OCI-LY3 (cell line): ENCODE measurements at regions not wholly inside any gene's neighbourhood (a gene's known extent, or its start where the extent isn't known, plus 50 kb on each side); places are given as distances from the start of the nearest gene placed in this dataset.

Experiments
- H2AFZ ChIP-seq: fragments of 200-600, 300-600 bp; shearing (Covaris generic); 2 replicates; pipeline ENCODE4 v1.6.0; 2014; ENCODE audit warnings: antibody characterized with exemption, low read depth, low read length
- H3K27ac ChIP-seq: fragments of 200-600, 300-600 bp; sonication (generic); 2 replicates; pipeline ENCODE4 v1.5.1; 2014; ENCODE audit warnings: mild to moderate bottlenecking, low read length, moderate library complexity, mixed read lengths
- H3K27me3 ChIP-seq: fragments of 200-600, 300-600 bp; sonication (generic); 2 replicates; pipeline ENCODE4 v1.6.1; 2014; ENCODE audit warnings: low read depth, low read length, mixed read lengths
- H3K36me3 ChIP-seq: fragments of 200-600, 300-600 bp; sonication (generic); replicated peaks from 2 replicates; pipeline ENCODE3; 2014; ENCODE audit warnings: low read depth, low read length, mixed read lengths
- H3K4me1 ChIP-seq: fragments of 300-600, 200-600 bp; sonication (generic); 2 replicates; pipeline ENCODE4 v1.6.1; 2014; ENCODE audit warnings: low read length, mixed read lengths
- H3K4me2 ChIP-seq: fragments of 200-600, 300-600 bp; sonication (generic); 2 replicates; pipeline ENCODE4 v1.6.1; 2014; ENCODE audit warnings: low read length, mixed read lengths
- H3K4me3 ChIP-seq: fragments of 300-600, 200-600 bp; sonication (generic); 2 replicates; pipeline ENCODE4 v1.5.1; 2014; ENCODE audit warnings: antibody characterized with exemption, mild to moderate bottlenecking, low read length, moderate library complexity
- H3K79me2 ChIP-seq: fragments of 300-600, 200-600 bp; shearing (Covaris generic); 2 replicates; pipeline ENCODE4 v1.6.1; 2014; ENCODE audit warnings: mild to moderate bottlenecking, low read length, mixed read lengths
- H3K9ac ChIP-seq: fragments of 300-600, 200-600 bp; shearing (Covaris generic); 2 replicates; pipeline ENCODE4 v1.6.0; 2014; ENCODE audit warnings: mild to moderate bottlenecking, low read length, moderate library complexity
- H3K9me3 ChIP-seq: fragments of 200-600, 300-600 bp; shearing (Covaris generic); 2 replicates; pipeline ENCODE4 v1.6.1; 2014; ENCODE audit warnings: low read length, mixed read lengths; ENCODE audit not compliant: insufficient read depth
- H4K20me1 ChIP-seq: fragments of 200-600, 300-600 bp; sonication (generic); 2 replicates; pipeline ENCODE4 v1.6.1; 2016; ENCODE audit warnings: low read length, mixed read lengths; ENCODE audit not compliant: insufficient read depth
- EZH2phosphoT487 ChIP-seq: fragments of 200-600 bp; shearing (Covaris generic); IDR thresholded peaks from 2 replicates; pipeline ENCODE4 v1.6.1; 2018; ENCODE audit warnings: antibody characterized with exemption, mixed run types, low read depth
- TF ChIP-seq, protein P1 (sequence below): fragments of 200-600, 300-600 bp; sonication (generic); IDR thresholded peaks from 2 replicates; pipeline ENCODE4 v1.5.1; 2014; ENCODE audit warnings: antibody characterized with exemption, low read length, low read depth

GRCh38 chr10:29732918-29733317 lies 98.1 kb upstream of the SVIL start:
- Histone ChIP-seq H3K4me3 (no peak overlapping the region), H3K9me3 (no peaks in the 10 kb centered on the region), H3K27me3 (no peaks in the 10 kb centered on the region), H3K27ac (no peak overlapping the region), H3K36me3 (no peaks in the 10 kb centered on the region), H3K9ac (no peak overlapping the region), H2AFZ (no peak overlapping the region), H4K20me1 (no peaks in the 10 kb centered on the region), H3K79me2 (0 out of 2 replicates have a peak, but pooled peaks cover 6% of the 10 kb centered on the region), H3K4me2 (no peak overlapping the region), H3K4me1 (peaks cover 8% of the 10 kb centered on the region; the same call in 1 of the 2 replicates)
- TF ChIP-seq, protein P1, sequence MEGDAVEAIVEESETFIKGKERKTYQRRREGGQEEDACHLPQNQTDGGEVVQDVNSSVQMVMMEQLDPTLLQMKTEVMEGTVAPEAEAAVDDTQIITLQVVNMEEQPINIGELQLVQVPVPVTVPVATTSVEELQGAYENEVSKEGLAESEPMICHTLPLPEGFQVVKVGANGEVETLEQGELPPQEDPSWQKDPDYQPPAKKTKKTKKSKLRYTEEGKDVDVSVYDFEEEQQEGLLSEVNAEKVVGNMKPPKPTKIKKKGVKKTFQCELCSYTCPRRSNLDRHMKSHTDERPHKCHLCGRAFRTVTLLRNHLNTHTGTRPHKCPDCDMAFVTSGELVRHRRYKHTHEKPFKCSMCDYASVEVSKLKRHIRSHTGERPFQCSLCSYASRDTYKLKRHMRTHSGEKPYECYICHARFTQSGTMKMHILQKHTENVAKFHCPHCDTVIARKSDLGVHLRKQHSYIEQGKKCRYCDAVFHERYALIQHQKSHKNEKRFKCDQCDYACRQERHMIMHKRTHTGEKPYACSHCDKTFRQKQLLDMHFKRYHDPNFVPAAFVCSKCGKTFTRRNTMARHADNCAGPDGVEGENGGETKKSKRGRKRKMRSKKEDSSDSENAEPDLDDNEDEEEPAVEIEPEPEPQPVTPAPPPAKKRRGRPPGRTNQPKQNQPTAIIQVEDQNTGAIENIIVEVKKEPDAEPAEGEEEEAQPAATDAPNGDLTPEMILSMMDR, result no peak
- TF ChIP-seq EZH2phosphoT487, result no peak

GRCh38 chr10:29731760-29732159 lies 97.0 kb upstream of the SVIL start:
- Histone ChIP-seq H3K79me2 (0 out of 2 replicates have a peak, but pooled peaks cover 6% of the 10 kb centered on the region), H3K9me3 (no peaks in the 10 kb centered on the region), H3K4me3 (no peak overlapping the region), H3K4me2 (no peak overlapping the region), H3K4me1 (peaks cover 8% of the 10 kb centered on the region; the same call in 1 of the 2 replicates), H3K36me3 (no peaks in the 10 kb centered on the region), H3K9ac (no peak overlapping the region), H3K27ac (no peak overlapping the region), H3K27me3 (no peaks in the 10 kb centered on the region), H4K20me1 (no peaks in the 10 kb centered on the region), H2AFZ (no peak overlapping the region)
- TF ChIP-seq EZH2phosphoT487, result no peak
- TF ChIP-seq, protein P1, result no peak

- H3K4me1 ChIP-seq, result peaks cover 5% of the 10 kb centered on the region; the same call in 1 of the 2 replicates
- H3K4me3 ChIP-seq, result no peak overlapping the region
- 0 out of 2 replicates have a peak, but pooled peaks cover 6% of the 10 kb centered on the region for H3K79me2 ChIP-seq
- TF ChIP-seq, protein P1, result no peak
- TF ChIP-seq EZH2phosphoT487, result no peak
- H3K9me3 ChIP-seq, result no peaks in the 10 kb centered on the region
- no peak overlapping the region for H3K4me2 ChIP-seq
- H4K20me1 ChIP-seq, result no peaks in the 10 kb centered on the region
- H3K27me3 ChIP-seq, result no peaks in the 10 kb centered on the region
- H3K27ac ChIP-seq, result no peak overlapping the region
- H3K36me3 ChIP-seq, result no peaks in the 10 kb centered on the region
- no peak overlapping the region for H2AFZ ChIP-seq
- no peak overlapping the region for H3K9ac ChIP-seq
These were observed 96.2 kb upstream of the SVIL start for GRCh38 chr10:29730969-29731368.

DNA sequence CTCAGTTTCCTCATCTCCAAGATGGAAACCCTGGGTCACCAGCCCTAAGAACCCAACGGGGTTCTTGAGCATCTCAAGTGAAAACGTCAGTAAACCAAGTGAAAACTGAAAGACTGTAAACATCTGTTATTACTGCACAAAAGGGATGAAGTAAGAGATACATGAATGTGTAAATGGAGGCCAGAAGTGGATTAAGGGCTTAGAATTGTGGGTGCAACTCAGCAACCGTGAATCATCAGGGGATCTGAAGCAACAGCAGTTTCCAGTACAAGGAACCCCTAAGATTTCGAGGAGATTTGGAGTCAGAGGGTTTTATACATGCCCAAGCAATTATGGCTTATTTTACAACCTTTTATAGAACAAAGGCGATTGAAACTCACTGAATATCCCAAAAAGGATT lies 95.7 kb upstream of the SVIL start:
- H3K27ac ChIP-seq, result no peak overlapping the region
- H3K4me3 ChIP-seq, result no peak overlapping the region
- no peaks in the 10 kb centered on the region for H3K36me3 ChIP-seq
- H4K20me1 ChIP-seq, result no peaks in the 10 kb centered on the region
- no peak for TF ChIP-seq EZH2phosphoT487
- TF ChIP-seq, protein P1, result no peak
- no peaks in the 10 kb centered on the region for H3K9me3 ChIP-seq
- H3K4me2 ChIP-seq, result no peak overlapping the region
- H3K27me3 ChIP-seq, result no peaks in the 10 kb centered on the region
- no peak overlapping the region for H3K9ac ChIP-seq
- H2AFZ ChIP-seq, result no peak overlapping the region
- H3K4me1 ChIP-seq, result peaks cover 6% of the 10 kb centered on the region
- 0 out of 2 replicates have a peak, but pooled peaks cover 6% of the 10 kb centered on the region for H3K79me2 ChIP-seq
